Thyroid gland (tissue), 4 donors: ENCODE measurements at regions not wholly inside any gene's neighbourhood (a gene's known extent, or its start where the extent isn't known, plus 50 kb on each side); places are given as distances from the start of the nearest gene placed in this dataset. TPM values are rescaled to one million over a fixed set of nuclear protein-coding genes. Genes with fewer than 3 reads are reported as not detected.
"Not testable (repeated sequence)": the region's sequence is repeated elsewhere in the genome, so short reads cannot be mapped to it uniquely, and the experiment has no call there.

Experiments used
- DNase-seq, 2 donors: peaks; one replicate each; pipeline ENCODE4 v3.0.0-alpha.2; 2019
- H3K27ac ChIP-seq, 3 donors: fragments of 200-600 bp; sonication (generic); 1 replicate in 2 of 3; 2 replicates in 1 of 3; pipeline ENCODE4 v1.5.1; 2016 to 2019; ENCODE audit warnings: mild to moderate bottlenecking in 1 of 3, moderate library complexity in 1 of 3
- H3K27me3 ChIP-seq: fragments of 200-600 bp; sonication (generic); one replicate; pipeline ENCODE4 v1.5.1; 2019
- H3K36me3 ChIP-seq, 2 donors: fragments of 200-600 bp; sonication (generic); one replicate each; pipeline ENCODE4 v1.5.1; 2016 to 2019
- H3K4me1 ChIP-seq, 2 donors: fragments of 200-600 bp; sonication (generic); one replicate each; pipeline ENCODE4 v1.5.1; 2017 to 2019
- H3K4me3 ChIP-seq, 3 donors: fragments of 200-600 bp; sonication (generic); replicated peaks in 1 of 3; 1 replicate in 2 of 3; 2 replicates in 1 of 3; pipeline ENCODE4 v1.5.1; 2016; ENCODE audit warnings: mild to moderate bottlenecking in 1 of 3
- H3K9me3 ChIP-seq: fragments of 200-600 bp; sonication (generic); one replicate; pipeline ENCODE4 v1.5.1; 2017
- CTCF ChIP-seq, 6 experiments: fragments of 200-600 bp in 3 of 6; fragments of 450-650 bp in 3 of 6; sonication (generic) in 3 of 6; IDR thresholded peaks; one replicate each; pipeline ENCODE4 v1.5.1; 2016 to 2019; ENCODE audit warnings: antibody characterized with exemption in 6 of 6, mild to moderate bottlenecking in 2 of 6, inconsistent platforms in 1 of 6, moderate library complexity in 1 of 6
- POLR2A ChIP-seq, 2 donors: fragments of 450-650 bp; IDR thresholded peaks; one replicate each; pipeline ENCODE4 v1.6.1; 2017; ENCODE audit warnings: antibody characterized with exemption in 2 of 2, mild to moderate bottlenecking in 2 of 2, moderate library complexity in 1 of 2
- WGBS, 2 donors: methylation state at CpG; one replicate each; pipeline ENCODE4 v1.1.5; 2017; 5-methylcytosine and 5-hydroxymethylcytosine counted together
- intact Hi-C: fragments of 100-400 bp; cut with DNase I; formaldehyde crosslinking; loops from one replicate; pipeline ENCODE4 v1.15.1; 2023
- small RNA-seq: library from RNA; depleted of rRNA; stranded (forward); fragments of <200 nt; gene quantifications from one replicate; pipeline ENCODE3, GENCODE V24; 2016

DNA sequence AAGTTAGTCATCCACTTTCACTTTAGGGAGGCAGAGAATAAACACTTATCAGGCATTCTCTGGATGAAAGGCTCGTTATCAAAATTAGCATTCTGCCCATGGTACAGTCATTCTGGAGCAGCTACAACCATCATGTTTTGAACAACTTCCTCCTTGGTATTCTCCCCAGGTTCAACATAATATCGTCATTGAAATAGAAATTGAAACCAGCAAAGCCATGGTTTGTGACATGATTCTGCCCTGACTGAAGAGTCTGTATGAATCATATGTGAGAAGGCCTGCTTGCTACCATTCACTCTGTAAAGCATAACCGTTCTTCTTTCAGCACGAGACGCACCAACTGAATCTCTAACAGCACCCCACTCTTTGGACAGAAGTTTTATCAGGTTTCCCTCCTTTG lies 127.5 kb upstream of the RADX start:
- Histone ChIP-seq H3K36me3 (no peaks in the 10 kb centered on the region), H3K4me1 (no peaks in the 10 kb centered on the region), H3K4me3 (no peak overlapping the region), H3K27me3 (no peaks in the 10 kb centered on the region), H3K27ac (no peak overlapping the region), H3K9me3 (no peaks in the 10 kb centered on the region)
- no peak for TF ChIP-seq CTCF (IDR thresholded peaks at IDR 0.05)
- TF ChIP-seq POLR2A (IDR thresholded peaks at IDR 0.05), result no peak
- intact Hi-C loops, result loop anchor here (10.0 kb wide), 1 partner anchor 311 kb away; no protein-coding TSS in a partner anchor
- 69 to 87% methylated on average over 5 of the region's 5 CpGs for WGBS, 2 donors
- no peak for DNase-seq

GRCh38 chrX:106493210-106493816 lies 118.5 kb upstream of the RADX start:
- DNase-seq, H3K36me3 ChIP-seq, H3K4me3 ChIP-seq, intact Hi-C loops, H3K9me3 ChIP-seq, H3K27me3 ChIP-seq, H3K27ac ChIP-seq, H3K4me1 ChIP-seq: not testable (repeated sequence)
- WGBS, 2 donors, result 17 to 30% methylated on average over 4 to 5 of the region's 5 CpGs

DNA sequence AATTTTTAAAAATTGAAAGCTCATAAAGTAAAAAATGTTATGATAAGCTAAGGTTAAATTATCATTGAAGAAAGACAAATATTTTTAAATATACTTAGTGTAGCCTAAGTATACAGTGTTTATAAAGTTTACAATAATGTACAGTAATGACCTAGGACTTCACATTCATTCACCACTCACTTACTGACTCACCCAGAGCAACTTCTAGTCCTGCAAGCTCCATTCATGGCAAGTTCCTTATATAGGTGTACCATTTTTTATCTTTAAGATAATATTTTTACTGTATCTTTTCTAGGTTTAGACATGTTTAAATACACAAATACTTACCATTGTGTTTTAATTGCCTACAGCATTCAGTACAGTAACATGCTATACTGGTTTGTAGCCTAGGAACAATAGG lies 112.3 kb upstream of the RADX start:
- Histone ChIP-seq H3K27me3 (no peaks in the 10 kb centered on the region), H3K36me3 (no peaks in the 10 kb centered on the region), H3K4me1 (no peaks in the 10 kb centered on the region), H3K27ac (no peak overlapping the region), H3K9me3 (no peaks in the 10 kb centered on the region), H3K4me3 (no peak overlapping the region)
- TF ChIP-seq CTCF (IDR thresholded peaks at IDR 0.05), result no peak
- no peak for TF ChIP-seq POLR2A (IDR thresholded peaks at IDR 0.05)
- intact Hi-C loops, result no loop called here
- DNase-seq, result no peak

GRCh38 chrX:106510713-106511403 lies 100.9 kb upstream of the RADX start:
- Histone ChIP-seq H3K9me3 (no peaks in the 10 kb centered on the region), H3K27me3 (no peaks in the 10 kb centered on the region), H3K4me1 (no peaks in the 10 kb centered on the region), H3K27ac (no peak overlapping the region), H3K36me3 (no peaks in the 10 kb centered on the region), H3K4me3 (no peak overlapping the region)
- intact Hi-C loops, result no loop called here
- no peak for DNase-seq
- TF ChIP-seq CTCF (IDR thresholded peaks at IDR 0.05) (no peak), POLR2A (IDR thresholded peaks at IDR 0.05) (no peak)
- 90 to 95% methylated on average over 1 of the region's 1 CpG for WGBS, 2 donors

Small RNA genes lying in the stretch of these regions (small RNA-seq; reads per million reads assigned to genes)
- gene AL133271.1 (not detected), gene RF00019 (not detected)
